ENCODE measurements at regions not wholly inside any gene's neighbourhood (a gene's known extent, or its start where the extent isn't known, plus 50 kb on each side); places are given as distances from the start of the nearest gene placed in this dataset.

GRCh38 chrX:39749135-39749534 is 348.6 kb downstream of the BCOR start:
- H2AFZ ChIP-seq (ENCODE audit: low read depth, low read length, severe bottlenecking): no peak overlapping the region
- no peaks in the 10 kb centered on the region for H3K9me3 ChIP-seq (ENCODE audit: insufficient read depth, low read length)
- H4K20me1 ChIP-seq (ENCODE audit: low read depth, low read length): no peaks in the 10 kb centered on the region
- H3K9me2 ChIP-seq (replicated peaks; ENCODE audit: insufficient read depth, low read length): no peaks in the 10 kb centered on the region
- no peak overlapping the region for H3K4me3 ChIP-seq (ENCODE audit: insufficient read depth, low read length, poor library complexity, severe bottlenecking)
- H3K27me3 ChIP-seq (ENCODE audit: low read length): no peaks in the 10 kb centered on the region
- H3K27ac ChIP-seq (ENCODE audit: low read depth, low read length): no peak overlapping the region
- H3K4me2 ChIP-seq (ENCODE audit: low read depth, low read length, poor library complexity, severe bottlenecking): no peak overlapping the region
- H3K36me3 ChIP-seq (ENCODE audit: low read length): no peaks in the 10 kb centered on the region
- no peaks in the 10 kb centered on the region for H3F3A ChIP-seq (ENCODE audit: insufficient read depth)
- H3K9ac ChIP-seq (ENCODE audit: low read length): no peak overlapping the region
- TF ChIP-seq CTCF (IDR thresholded peaks at IDR 0.05; ENCODE audit: insufficient read depth, low read length, poor library complexity, severe bottlenecking) (no peak), EZH2phosphoT487 (conservative IDR thresholded peaks at IDR 0.05; ENCODE audit: low read length) (no peak)
- H3K79me2 ChIP-seq (ENCODE audit: insufficient read depth, low read length): no peaks in the 10 kb centered on the region

DNA sequence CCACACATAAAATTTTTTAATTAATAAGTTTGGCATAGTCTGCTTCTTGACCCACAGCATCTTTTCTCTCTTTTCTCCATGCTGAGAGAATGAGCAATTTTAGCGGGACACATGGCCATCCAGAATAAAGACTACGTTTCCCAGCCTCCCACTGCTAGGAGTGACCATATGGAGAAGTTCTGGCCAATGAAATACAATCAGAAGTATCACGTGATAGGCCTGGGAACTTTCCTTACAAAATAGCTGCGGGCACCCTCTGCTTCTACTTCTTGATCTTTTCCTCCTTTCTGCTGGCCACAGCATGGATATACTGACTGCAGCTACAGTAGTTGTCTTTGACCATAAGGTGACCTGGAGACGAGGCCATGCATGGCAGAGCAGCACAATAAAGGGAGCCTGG is 348.0 kb downstream of the BCOR start:
- Histone ChIP-seq H3K36me3 (ENCODE audit: low read length) (no peaks in the 10 kb centered on the region), H3K9ac (ENCODE audit: low read length) (no peak overlapping the region), H3F3A (ENCODE audit: insufficient read depth) (no peaks in the 10 kb centered on the region), H3K27ac (ENCODE audit: low read depth, low read length) (no peak overlapping the region), H3K79me2 (ENCODE audit: insufficient read depth, low read length) (no peaks in the 10 kb centered on the region), H3K9me2 (replicated peaks; ENCODE audit: insufficient read depth, low read length) (no peaks in the 10 kb centered on the region), H3K4me2 (ENCODE audit: low read depth, low read length, poor library complexity, severe bottlenecking) (no peak overlapping the region), H3K9me3 (ENCODE audit: insufficient read depth, low read length) (no peaks in the 10 kb centered on the region), H3K4me3 (ENCODE audit: insufficient read depth, low read length, poor library complexity, severe bottlenecking) (no peak overlapping the region), H2AFZ (ENCODE audit: low read depth, low read length, severe bottlenecking) (no peak overlapping the region), H4K20me1 (ENCODE audit: low read depth, low read length) (no peaks in the 10 kb centered on the region), H3K27me3 (ENCODE audit: low read length) (no peaks in the 10 kb centered on the region)
- no peak for TF ChIP-seq CTCF (IDR thresholded peaks at IDR 0.05; ENCODE audit: insufficient read depth, low read length, poor library complexity, severe bottlenecking)

DNA sequence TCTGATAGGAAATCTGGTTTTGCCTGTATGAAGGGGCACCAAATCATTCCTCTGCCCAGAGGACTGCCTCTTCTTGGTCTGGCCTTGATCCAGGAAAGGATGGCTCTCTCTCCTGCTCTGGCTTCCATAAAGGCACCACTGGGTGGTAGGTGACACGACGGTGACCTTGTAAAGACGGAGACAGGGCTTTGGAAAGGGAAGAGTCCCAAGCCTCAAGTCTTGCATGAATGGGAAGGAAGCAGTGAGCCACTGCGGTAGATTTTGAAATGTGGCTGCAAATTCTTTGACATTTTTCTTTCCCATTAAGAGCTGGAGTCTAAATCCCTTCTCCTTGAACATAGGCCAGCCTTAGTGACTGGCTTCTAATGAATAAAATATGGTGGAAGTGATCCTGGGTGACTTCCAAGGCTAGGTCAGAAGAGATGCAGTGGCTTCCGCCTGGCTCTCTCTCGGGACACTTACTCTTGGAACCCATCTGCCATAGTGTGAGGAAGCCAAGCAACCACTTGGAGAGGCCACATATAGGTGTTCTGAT is 347.4 kb downstream of the BCOR start:
- Histone ChIP-seq H3K9me2 (replicated peaks; ENCODE audit: insufficient read depth, low read length) (no peaks in the 10 kb centered on the region), H3K27me3 (ENCODE audit: low read length) (no peaks in the 10 kb centered on the region), H3K79me2 (ENCODE audit: insufficient read depth, low read length) (no peaks in the 10 kb centered on the region), H3K36me3 (ENCODE audit: low read length) (no peaks in the 10 kb centered on the region), H3F3A (ENCODE audit: insufficient read depth) (no peaks in the 10 kb centered on the region), H3K4me2 (ENCODE audit: low read depth, low read length, poor library complexity, severe bottlenecking) (no peak overlapping the region), H3K27ac (ENCODE audit: low read depth, low read length) (no peak overlapping the region), H2AFZ (ENCODE audit: low read depth, low read length, severe bottlenecking) (no peak overlapping the region), H4K20me1 (ENCODE audit: low read depth, low read length) (no peaks in the 10 kb centered on the region), H3K4me3 (ENCODE audit: insufficient read depth, low read length, poor library complexity, severe bottlenecking) (no peak overlapping the region), H3K9ac (ENCODE audit: low read length) (no peak overlapping the region), H3K9me3 (ENCODE audit: insufficient read depth, low read length) (no peaks in the 10 kb centered on the region)
- TF ChIP-seq EZH2phosphoT487 (conservative IDR thresholded peaks at IDR 0.05; ENCODE audit: low read length): no peak
- no peak for TF ChIP-seq CTCF (IDR thresholded peaks at IDR 0.05; ENCODE audit: insufficient read depth, low read length, poor library complexity, severe bottlenecking)
